PC-9 (cell line): ENCODE measurements at regions not wholly inside any gene's neighbourhood (a gene's known extent, or its start where the extent isn't known, plus 50 kb on each side); places are given as distances from the start of the nearest gene placed in this dataset.

Experiments
- BruUV-seq: library from RNA; stranded (reverse); fragments of 400-500 nt; replicated peaks from 2 replicates; lab custom pipeline; 2021; lab: Mats Ljungman, UMichigan
- CTCF ChIA-PET: fragments of 300-600 bp; sonication (Branson Sonifier 250); formaldehyde crosslinking; loops from one replicate; lab custom pipeline; 2022; ENCODE audit warnings: antibody characterized with exemption; lab: Charles Lee
- POLR2A ChIA-PET: fragments of 300-600 bp; sonication (Branson Sonifier 250); formaldehyde crosslinking; loops from one replicate; lab custom pipeline; 2022; ENCODE audit warnings: antibody characterized with exemption; ENCODE audit not compliant: unreplicated experiment; lab: Charles Lee
- DNase-seq, 2 experiments: peaks; one replicate each; pipeline versions ENCODE4 v3.0.0 to v3.0.0-alpha.2; 2015 to 2022; ENCODE audit warnings: mixed read lengths in 1 of 2
- H2AFZ ChIP-seq: fragments of 200-600 bp; sonication (generic); 2 replicates; pipeline ENCODE4 v1.8.1; 2017; ENCODE audit warnings: antibody characterized with exemption
- H3F3A ChIP-seq: fragments of 200-600 bp; sonication (generic); 2 replicates; pipeline ENCODE4 v1.8.1; 2017; ENCODE audit warnings: antibody characterized with exemption, mild to moderate bottlenecking, low read depth; ENCODE audit not compliant: insufficient read depth
- H3K27ac ChIP-seq: fragments of 200-600 bp; sonication (generic); 2 replicates; pipeline ENCODE4 v1.6.1; 2016; ENCODE audit warnings: mixed run types
- H3K27me3 ChIP-seq: fragments of 200-600 bp; sonication (generic); 2 replicates; pipeline ENCODE4 v1.6.1; 2016; ENCODE audit warnings: low read depth, mixed run types; ENCODE audit not compliant: insufficient read depth
- H3K36me3 ChIP-seq: fragments of 200-600 bp; sonication (generic); 2 replicates; pipeline ENCODE4 v1.6.1; 2016; ENCODE audit warnings: low read depth, mixed run types
- H3K4me1 ChIP-seq: fragments of 200-600 bp; sonication (generic); replicated peaks from 2 replicates; pipeline ENCODE4 v1.6.1; 2016; ENCODE audit warnings: mixed run types; ENCODE audit not compliant: insufficient read depth
- H3K4me2 ChIP-seq: fragments of 200-600 bp; sonication (generic); 2 replicates; pipeline ENCODE4 v1.6.1; 2017; ENCODE audit warnings: mixed run types
- H3K4me3 ChIP-seq: fragments of 200-600 bp; sonication (generic); 2 replicates; pipeline ENCODE4 v1.6.1; 2016; ENCODE audit warnings: mixed run types
- H3K79me2 ChIP-seq: fragments of 200-600 bp; sonication (generic); 2 replicates; pipeline ENCODE4 v1.6.1; 2017; ENCODE audit warnings: low read depth, mixed run types
- H3K9me2 ChIP-seq: fragments of 200-600 bp; sonication (generic); 2 replicates; pipeline ENCODE4 v1.8.1; 2017; ENCODE audit warnings: mild to moderate bottlenecking; ENCODE audit not compliant: insufficient read depth
- H3K9me3 ChIP-seq: fragments of 200-600 bp; sonication (generic); 2 replicates; pipeline ENCODE4 v1.8.1; 2016; ENCODE audit warnings: low read depth; ENCODE audit not compliant: insufficient read depth
- H4K20me1 ChIP-seq: fragments of 200-600 bp; sonication (generic); 2 replicates; pipeline ENCODE4 v1.8.1; 2017; ENCODE audit not compliant: insufficient read depth
- CTCF ChIP-seq: fragments of 200-600 bp; sonication (generic); conservative IDR thresholded peaks from 2 replicates; pipeline ENCODE4 v1.6.1; 2017; ENCODE audit warnings: mixed run types, antibody characterized with exemption, mild to moderate bottlenecking, moderate library complexity
- EZH2 ChIP-seq: fragments of 200-600 bp; sonication (generic); IDR thresholded peaks from 2 replicates; pipeline ENCODE4 v1.8.0; 2017; ENCODE audit warnings: antibody characterized with exemption, low read depth
- intact Hi-C: fragments of 100-400 bp; cut with micrococcal nuclease; formaldehyde crosslinking; loops from one replicate; pipeline ENCODE4 v1.10.0; 2022; ENCODE audit not compliant: unreplicated experiment

- no peak for DNase-seq
- Histone ChIP-seq H4K20me1 (no peaks in the 10 kb centered on the region), H2AFZ (no peak overlapping the region), H3K27ac (no peak overlapping the region), H3K27me3 (no peaks in the 10 kb centered on the region), H3K4me3 (no peak overlapping the region), H3K4me2 (no peak overlapping the region), H3F3A (no peaks in the 10 kb centered on the region), H3K9me2 (0 out of 2 replicates have a peak, but pooled peaks cover 4% of the 10 kb centered on the region), H3K4me1 (peaks cover 7% of the 10 kb centered on the region; the same call in 1 of the 2 replicates), H3K9me3 (no peaks in the 10 kb centered on the region), H3K79me2 (no peaks in the 10 kb centered on the region), H3K36me3 (no peaks in the 10 kb centered on the region)
- no peak for TF ChIP-seq CTCF
- TF ChIP-seq EZH2, result no peak
- CTCF ChIA-PET, result no interaction called here
- POLR2A ChIA-PET, result no interaction called here
- no TSS peak for BruUV-seq
- intact Hi-C loops, result no loop called here
These were observed 99.6 kb upstream of the SLC44A1 start for GRCh38 chr9:105144841-105145240.

GRCh38 chr9:105146677-105147076, 97.8 kb upstream of the SLC44A1 start:
- POLR2A ChIA-PET, result interaction anchor here (0.6 kb wide), 1 partner anchor 226 kb away, joined by 7 read pairs; no protein-coding TSS in a partner anchor
- no peak overlapping the region for H3K27ac ChIP-seq
- intact Hi-C loops, result no loop called here
- no peak overlapping the region for H2AFZ ChIP-seq
- H3K36me3 ChIP-seq, result no peaks in the 10 kb centered on the region
- H3K4me2 ChIP-seq, result no peak overlapping the region
- no peaks in the 10 kb centered on the region for H3K9me3 ChIP-seq
- CTCF ChIA-PET, result no interaction called here
- H4K20me1 ChIP-seq, result no peaks in the 10 kb centered on the region
- peaks cover 22% of the 10 kb centered on the region for H3K4me1 ChIP-seq
- no TSS peak for BruUV-seq
- H3K4me3 ChIP-seq, result no peak overlapping the region
- H3F3A ChIP-seq, result peaks cover 14% of the 10 kb centered on the region
- TF ChIP-seq CTCF (no peak), EZH2 (no peak)
- DNase-seq, result no peak
- H3K9me2 ChIP-seq, result no peaks in the 10 kb centered on the region
- H3K79me2 ChIP-seq, result no peaks in the 10 kb centered on the region
- H3K27me3 ChIP-seq, result no peaks in the 10 kb centered on the region

- no peak overlapping the region for H2AFZ ChIP-seq
- no peaks in the 10 kb centered on the region for H3K79me2 ChIP-seq
- no peak overlapping the region for H3K4me3 ChIP-seq
- TF ChIP-seq CTCF (no peak), EZH2 (no peak)
- ChIA-PET CTCF (no interaction called here), POLR2A (interaction anchor here (0.6 kb wide), 1 partner anchor 226 kb away, joined by 7 read pairs; no protein-coding TSS in a partner anchor)
- H3K36me3 ChIP-seq, result no peaks in the 10 kb centered on the region
- BruUV-seq, result no TSS peak
- peaks cover 28% of the 10 kb centered on the region for H3K4me1 ChIP-seq
- H3K4me2 ChIP-seq, result no peak overlapping the region
- no peaks in the 10 kb centered on the region for H3K9me3 ChIP-seq
- no peak for DNase-seq
- H3K9me2 ChIP-seq, result no peaks in the 10 kb centered on the region
- H3F3A ChIP-seq, result peaks cover 19% of the 10 kb centered on the region
- H3K27me3 ChIP-seq, result no peaks in the 10 kb centered on the region
- H3K27ac ChIP-seq, result no peak overlapping the region
- H4K20me1 ChIP-seq, result no peaks in the 10 kb centered on the region
- intact Hi-C loops, result no loop called here
These were observed 97.2 kb upstream of the SLC44A1 start for GRCh38 chr9:105147110-105147871.
